ENCODE measurements at regions not wholly inside any gene's neighbourhood (a gene's known extent, or its start where the extent isn't known, plus 50 kb on each side); places are given as distances from the start of the nearest gene placed in this dataset.

DNA sequence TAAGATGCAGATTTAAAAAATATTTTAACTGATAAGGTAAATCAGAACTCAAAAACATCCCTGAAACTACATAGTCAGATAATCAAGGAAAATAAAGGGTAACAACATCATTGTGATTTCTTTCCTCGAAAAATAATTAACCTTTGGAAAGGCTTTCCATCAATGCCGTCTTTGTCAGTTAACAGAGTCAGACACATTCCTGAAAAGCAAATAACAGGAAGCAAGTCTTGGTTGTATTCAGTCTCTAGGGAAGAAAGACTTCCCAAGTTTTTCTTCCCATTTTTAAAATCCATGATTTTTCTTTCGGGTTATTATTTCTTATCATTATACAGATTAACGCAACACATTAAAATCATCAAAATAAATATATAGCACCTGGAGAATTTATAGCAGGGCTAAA, 256.4 kb upstream of the CDH6 start:
- H3K4me3 ChIP-seq, result no peak overlapping the region
- H3K27ac ChIP-seq, result no peak overlapping the region
- H3K4me1 ChIP-seq (replicated peaks), result no peaks in the 10 kb centered on the region
- no peaks in the 10 kb centered on the region for H3K27me3 ChIP-seq (replicated peaks; ENCODE audit: insufficient read depth)
- WGBS, result 28% methylated on average over 4 of the region's 4 CpGs
- no peaks in the 10 kb centered on the region for H3K9me3 ChIP-seq
- no peak for DNase-seq (ENCODE audit: low spot score)
- no peaks in the 10 kb centered on the region for H3K36me3 ChIP-seq
- intact Hi-C loops (cut with DNase I), result no loop called here
- TF ChIP-seq, protein P1, sequence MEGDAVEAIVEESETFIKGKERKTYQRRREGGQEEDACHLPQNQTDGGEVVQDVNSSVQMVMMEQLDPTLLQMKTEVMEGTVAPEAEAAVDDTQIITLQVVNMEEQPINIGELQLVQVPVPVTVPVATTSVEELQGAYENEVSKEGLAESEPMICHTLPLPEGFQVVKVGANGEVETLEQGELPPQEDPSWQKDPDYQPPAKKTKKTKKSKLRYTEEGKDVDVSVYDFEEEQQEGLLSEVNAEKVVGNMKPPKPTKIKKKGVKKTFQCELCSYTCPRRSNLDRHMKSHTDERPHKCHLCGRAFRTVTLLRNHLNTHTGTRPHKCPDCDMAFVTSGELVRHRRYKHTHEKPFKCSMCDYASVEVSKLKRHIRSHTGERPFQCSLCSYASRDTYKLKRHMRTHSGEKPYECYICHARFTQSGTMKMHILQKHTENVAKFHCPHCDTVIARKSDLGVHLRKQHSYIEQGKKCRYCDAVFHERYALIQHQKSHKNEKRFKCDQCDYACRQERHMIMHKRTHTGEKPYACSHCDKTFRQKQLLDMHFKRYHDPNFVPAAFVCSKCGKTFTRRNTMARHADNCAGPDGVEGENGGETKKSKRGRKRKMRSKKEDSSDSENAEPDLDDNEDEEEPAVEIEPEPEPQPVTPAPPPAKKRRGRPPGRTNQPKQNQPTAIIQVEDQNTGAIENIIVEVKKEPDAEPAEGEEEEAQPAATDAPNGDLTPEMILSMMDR (IDR thresholded peaks at IDR 0.05), result no peak
- TF ChIP-seq POLR2AphosphoS5 (IDR thresholded peaks at IDR 0.05) (no peak), POLR2A (IDR thresholded peaks at IDR 0.05) (no peak)

DNA sequence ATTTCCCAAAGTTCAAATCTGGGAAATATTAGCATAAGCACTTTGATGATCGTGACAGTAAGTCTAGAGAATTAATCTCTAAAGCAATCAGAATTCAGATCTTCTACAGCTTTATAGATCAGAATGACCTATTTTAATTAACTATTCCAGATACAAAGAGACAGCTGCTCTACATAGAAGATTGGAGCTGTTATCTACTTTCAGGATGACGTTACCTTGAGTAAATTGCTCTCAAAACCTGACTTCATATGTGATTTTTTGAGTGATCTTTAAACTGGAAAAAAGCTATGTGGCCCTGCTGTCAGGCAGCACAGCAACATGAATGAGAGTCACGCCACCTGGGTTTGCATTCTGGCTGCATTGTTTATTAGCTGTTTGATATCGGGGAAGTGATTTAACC, 259.9 kb upstream of the CDH6 start:
- H3K9me3 ChIP-seq, result no peaks in the 10 kb centered on the region
- no peaks in the 10 kb centered on the region for H3K36me3 ChIP-seq
- WGBS, result 50% methylated on average over 4 of the region's 4 CpGs
- no peak for TF ChIP-seq POLR2AphosphoS5 (IDR thresholded peaks at IDR 0.05)
- no peak for TF ChIP-seq POLR2A (IDR thresholded peaks at IDR 0.05)
- TF ChIP-seq, protein P1 (IDR thresholded peaks at IDR 0.05), result no peak
- no peak overlapping the region for H3K4me3 ChIP-seq
- H3K4me1 ChIP-seq (replicated peaks), result no peaks in the 10 kb centered on the region
- H3K27ac ChIP-seq, result no peak overlapping the region
- intact Hi-C loops (cut with DNase I), result no loop called here
- no peak for DNase-seq (ENCODE audit: low spot score)
- no peaks in the 10 kb centered on the region for H3K27me3 ChIP-seq (replicated peaks; ENCODE audit: insufficient read depth)

DNA sequence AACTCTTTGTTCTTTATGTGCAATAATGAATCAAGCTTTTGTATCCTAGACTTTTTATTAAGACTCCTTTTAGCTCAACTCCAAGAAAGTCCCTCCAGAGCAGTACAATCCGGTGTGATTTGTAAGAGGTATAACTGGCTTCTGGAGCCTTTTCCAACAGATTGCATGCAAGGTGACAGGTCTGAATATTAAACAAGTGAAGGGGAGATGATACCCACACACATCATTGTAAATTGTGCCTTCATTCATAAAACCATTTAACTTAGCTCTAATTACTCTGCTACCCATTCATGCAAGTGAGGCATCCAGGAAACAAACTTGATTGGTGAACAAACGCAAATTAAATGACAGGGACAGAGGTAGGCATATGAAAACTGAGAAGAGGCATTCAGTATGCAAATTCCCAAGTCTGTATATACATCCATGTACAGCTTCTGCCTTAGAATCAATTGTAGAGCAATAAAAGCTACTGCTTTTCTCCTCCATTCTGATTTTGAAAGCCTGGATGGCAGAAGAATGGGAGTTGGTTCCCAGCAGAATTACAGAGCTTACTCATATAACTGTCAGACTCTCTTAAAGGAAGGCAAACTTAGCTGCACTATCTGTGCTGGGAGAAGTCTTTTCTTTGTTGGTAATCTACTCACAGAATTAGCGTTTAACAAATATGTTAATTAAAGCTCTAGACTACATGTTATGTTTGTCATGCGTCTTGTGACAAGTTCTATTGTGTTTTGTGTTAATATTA, 261.0 kb upstream of the CDH6 start:
- Histone ChIP-seq H3K27ac (no peak overlapping the region), H3K4me3 (no peak overlapping the region), H3K36me3 (no peaks in the 10 kb centered on the region), H3K27me3 (replicated peaks; ENCODE audit: insufficient read depth) (no peaks in the 10 kb centered on the region), H3K9me3 (no peaks in the 10 kb centered on the region), H3K4me1 (replicated peaks) (no peaks in the 10 kb centered on the region)
- WGBS, result 44% methylated on average over 4 of the region's 4 CpGs
- TF ChIP-seq POLR2A (IDR thresholded peaks at IDR 0.05) (no peak), POLR2AphosphoS5 (IDR thresholded peaks at IDR 0.05) (no peak)
- TF ChIP-seq, protein P1 (IDR thresholded peaks at IDR 0.05), result no peak
- intact Hi-C loops (cut with DNase I), result no loop called here
- DNase-seq (ENCODE audit: low spot score), result no peak

DNA sequence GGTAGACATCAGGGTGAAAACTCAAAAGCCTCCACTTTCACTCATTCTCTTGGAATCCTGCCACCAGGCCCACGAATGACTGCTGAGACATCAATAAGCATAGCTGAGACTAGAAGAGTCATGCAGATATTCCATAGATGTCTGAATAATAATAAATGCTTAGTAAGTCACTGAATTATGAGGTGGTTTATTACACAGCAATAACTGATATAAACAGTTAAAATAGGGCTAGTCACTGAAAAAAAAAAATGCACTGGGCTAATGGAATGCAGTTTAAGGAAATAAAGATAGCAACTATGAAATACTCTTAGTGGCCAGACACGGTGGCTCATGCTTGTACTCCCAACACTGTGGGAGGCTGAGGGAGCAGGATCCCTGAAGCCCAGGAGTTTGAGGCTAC, 262.8 kb upstream of the CDH6 start:
- H3K27ac ChIP-seq, result no peak overlapping the region
- no peaks in the 10 kb centered on the region for H3K9me3 ChIP-seq
- TF ChIP-seq POLR2A (IDR thresholded peaks at IDR 0.05) (no peak), POLR2AphosphoS5 (IDR thresholded peaks at IDR 0.05) (no peak)
- TF ChIP-seq, protein P1 (IDR thresholded peaks at IDR 0.05), result no peak
- intact Hi-C loops (cut with DNase I), result no loop called here
- H3K4me3 ChIP-seq, result no peak overlapping the region
- H3K27me3 ChIP-seq (replicated peaks; ENCODE audit: insufficient read depth), result no peaks in the 10 kb centered on the region
- WGBS, result 49% methylated on average over 2 of the region's 2 CpGs
- no peak for DNase-seq (ENCODE audit: low spot score)
- H3K36me3 ChIP-seq, result no peaks in the 10 kb centered on the region
- H3K4me1 ChIP-seq (replicated peaks), result no peaks in the 10 kb centered on the region

DNA sequence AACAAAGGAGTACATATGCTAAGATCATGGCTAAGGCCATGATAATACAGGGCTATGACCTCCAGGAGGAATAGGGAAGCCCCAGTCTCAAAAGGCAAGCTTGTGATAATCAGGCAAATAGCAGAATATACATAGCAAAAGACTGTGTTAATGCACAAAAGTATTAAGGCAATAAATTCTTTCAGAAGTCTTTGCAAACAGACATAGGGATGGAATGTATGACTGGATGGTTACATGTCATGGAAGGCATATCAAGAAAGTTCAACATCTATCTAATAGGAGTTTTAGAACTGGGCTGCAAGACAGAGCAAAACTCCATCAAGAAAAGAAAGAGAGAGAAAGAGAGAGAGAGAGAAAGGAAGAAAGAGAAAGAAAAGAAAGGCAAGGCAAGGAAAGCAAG, 264.5 kb upstream of the CDH6 start:
- Histone ChIP-seq H3K4me3 (no peak overlapping the region), H3K27ac (no peak overlapping the region), H3K27me3 (replicated peaks; ENCODE audit: insufficient read depth) (no peaks in the 10 kb centered on the region), H3K9me3 (no peaks in the 10 kb centered on the region), H3K4me1 (replicated peaks) (no peaks in the 10 kb centered on the region), H3K36me3 (no peaks in the 10 kb centered on the region)
- no peak for TF ChIP-seq POLR2AphosphoS5 (IDR thresholded peaks at IDR 0.05)
- TF ChIP-seq, protein P1 (IDR thresholded peaks at IDR 0.05), result no peak
- no peak for TF ChIP-seq POLR2A (IDR thresholded peaks at IDR 0.05)
- DNase-seq (ENCODE audit: low spot score), result no peak
- intact Hi-C loops (cut with DNase I), result no loop called here

All from prostate gland (tissue), 2 donors.